Left renal pelvis (tissue), 4 donors: ENCODE measurements at regions not wholly inside any gene's neighbourhood (a gene's known extent, or its start where the extent isn't known, plus 50 kb on each side); places are given as distances from the start of the nearest gene placed in this dataset.
A peak's percentile ranks its signal among the peaks of the same experiment; 100 is the strongest.

Source experiments
- DNase-seq, 4 donors: peaks; one replicate each; pipeline ENCODE4 v3.0.0-alpha.2; 2013; ENCODE audit warnings: low read depth in 4 of 4, low spot score in 3 of 4

GRCh38 chr13:58592052-58592451, 960.5 kb downstream of the PCDH17 start:
- DNase-seq, result no peak

- DNase-seq, result no peak
Measured at GRCh38 chr13:58592786-58593185, 961.2 kb downstream of the PCDH17 start.

- no peak for DNase-seq
Measured at GRCh38 chr13:58594747-58595600, 963.4 kb downstream of the PCDH17 start.

GRCh38 chr13:58597552-58597951, 966.0 kb downstream of the PCDH17 start:
- DNase-seq, result no peak

- no peak for DNase-seq
Measured at GRCh38 chr13:58598241-58598640, 966.7 kb downstream of the PCDH17 start.

DNA sequence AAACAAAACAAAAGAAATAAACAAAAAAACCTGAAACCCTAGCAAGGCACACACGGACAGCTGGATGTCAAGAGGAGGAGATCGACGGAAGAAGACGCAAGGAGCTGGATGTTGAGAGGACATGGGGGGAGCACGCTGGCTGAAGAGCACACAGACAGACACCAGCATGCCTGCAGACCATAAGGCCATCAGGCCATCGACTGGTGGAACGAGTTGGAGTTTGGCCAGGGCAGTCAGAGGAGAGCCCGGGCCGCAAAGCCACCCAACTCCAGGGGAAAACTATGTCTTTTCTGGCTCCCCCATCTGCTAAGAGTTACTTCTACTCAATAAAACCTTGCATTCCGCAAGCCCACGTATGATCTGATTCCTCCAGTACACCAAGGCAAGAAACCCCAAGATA, 979.6 kb downstream of the PCDH17 start:
- DNase-seq, result no peak

GRCh38 chr13:58617880-58618665, 986.5 kb downstream of the PCDH17 start:
- no peak for DNase-seq

GRCh38 chr13:58619396-58620113, 988.0 kb downstream of the PCDH17 start:
- peak in 1 of 4 donors; percentile 2 for DNase-seq

- no peak for DNase-seq
Measured at GRCh38 chr13:58620176-58620575, 988.6 kb downstream of the PCDH17 start.

GRCh38 chr13:58625703-58626389, 994.3 kb downstream of the PCDH17 start:
- no peak for DNase-seq

DNA sequence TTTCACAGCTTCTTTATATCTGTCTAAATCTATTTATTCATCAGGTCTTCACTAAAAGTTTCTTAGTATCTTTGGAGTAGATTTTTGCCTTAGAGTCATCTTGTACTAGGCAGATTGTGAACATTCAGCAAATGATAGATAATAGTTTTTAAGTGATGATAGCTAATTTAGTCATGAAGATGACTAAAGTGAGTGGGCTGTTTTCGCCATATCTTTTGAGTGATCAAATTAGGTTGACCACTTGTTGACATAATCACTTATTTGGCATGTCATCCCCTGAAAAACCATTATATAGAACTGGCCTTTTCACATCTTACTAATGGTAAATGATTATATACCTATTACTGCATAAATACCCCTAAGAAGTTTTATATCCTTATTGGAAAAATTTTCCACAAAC, 999.2 kb downstream of the PCDH17 start:
- DNase-seq, result no peak

- DNase-seq, result no peak
Measured at GRCh38 chr13:58633226-58633625, 1001.7 kb downstream of the PCDH17 start.

- no peak for DNase-seq
Measured at GRCh38 chr13:58655086-58655485, 1023.5 kb downstream of the PCDH17 start.

DNA sequence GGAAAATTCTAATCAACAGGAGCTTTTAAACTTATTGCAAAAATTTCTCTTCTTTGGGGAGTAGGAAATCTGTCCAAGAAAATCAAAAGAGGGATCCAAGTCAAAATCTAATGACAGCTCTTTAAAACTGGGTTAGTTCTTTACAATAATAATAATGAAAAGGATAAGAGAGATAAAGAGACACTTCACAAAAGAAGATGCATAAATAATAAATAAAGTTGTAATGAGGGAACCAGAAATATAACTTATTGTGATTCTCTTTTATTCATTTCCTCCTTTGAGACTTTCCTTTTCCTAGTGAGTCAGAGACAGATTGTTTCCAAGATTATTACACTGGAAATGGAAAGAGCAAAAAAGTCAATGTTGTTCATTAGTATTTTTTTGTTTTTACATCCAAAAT, 1029.3 kb downstream of the PCDH17 start:
- DNase-seq, result no peak

DNA sequence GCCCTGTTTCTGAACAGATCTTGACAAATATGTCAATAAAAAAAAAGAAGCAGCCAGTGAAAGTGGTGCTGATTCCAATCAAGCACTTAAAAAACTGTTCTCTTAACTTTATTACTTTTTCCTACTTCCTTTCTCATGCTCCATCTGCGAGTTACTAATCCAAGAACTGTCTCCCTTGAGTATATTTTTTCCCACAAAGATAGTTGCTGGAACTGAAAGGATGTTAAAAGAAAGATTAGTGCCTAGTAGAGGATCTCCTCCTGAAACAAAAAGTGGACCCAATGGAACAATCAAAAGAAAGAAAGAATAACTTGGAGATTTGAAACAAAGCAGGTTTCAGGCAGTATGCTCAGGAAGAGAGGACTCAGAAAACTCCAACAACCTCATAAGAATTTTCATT, 1034.8 kb downstream of the PCDH17 start:
- no peak for DNase-seq

- no peak for DNase-seq
Measured at GRCh38 chr13:58667096-58667495, 1035.6 kb downstream of the PCDH17 start.

- no peak for DNase-seq
Measured at GRCh38 chr13:58680115-58680514, 1048.6 kb downstream of the PCDH17 start.

GRCh38 chr13:58682616-58683015, 1051.1 kb downstream of the PCDH17 start:
- no peak for DNase-seq

- no peak for DNase-seq
Measured at GRCh38 chr13:58687148-58687547, 1055.6 kb downstream of the PCDH17 start.

- DNase-seq, result no peak
Measured at GRCh38 chr13:58698531-58698930, 1067.0 kb downstream of the PCDH17 start.

GRCh38 chr13:58704953-58705352, 1073.4 kb downstream of the PCDH17 start:
- DNase-seq, result no peak
